HEK293 (cell line): ENCODE measurements at regions not wholly inside any gene's neighbourhood (a gene's known extent, or its start where the extent isn't known, plus 50 kb on each side); places are given as distances from the start of the nearest gene placed in this dataset.

ENCODE experiments used
- CTCF ChIA-PET: fragments of 350-600 bp; formaldehyde crosslinking; extraction: SDS; loops from one replicate; lab custom pipeline; 2021; ENCODE audit warnings: antibody characterized with exemption; lab: Yijun Ruan, JAX
- POLR2A ChIA-PET: fragments of 300-600 bp; formaldehyde crosslinking; extraction: SDS; loops from one replicate; lab custom pipeline; 2020; ENCODE audit warnings: antibody characterized with exemption, inconsistent platforms; lab: Yijun Ruan, JAX
- H3K27ac ChIP-seq: fragments of 200-500 bp; sonication (Bioruptor generic); 2 replicates; pipeline ENCODE4 v1.5.1; 2014; ENCODE audit warnings: low read depth, low read length, control low read depth, inconsistent platforms; ENCODE audit errors: extremely low read depth
- H3K36me3 ChIP-seq, 2 experiments: fragments of 200-500 bp in 1 of 2; sonication (Bioruptor generic) in 1 of 2; 1 replicate in 1 of 2; 2 replicates in 1 of 2; pipeline ENCODE4 v1.5.1; 2014 to 2017; ENCODE audit warnings: inconsistent platforms in 2 of 2, low read length in 2 of 2; ENCODE audit not compliant: control insufficient read depth in 2 of 2, insufficient read depth in 1 of 2
- H3K4me1 ChIP-seq: fragments of 200-500 bp; sonication (Bioruptor generic); 2 replicates; pipeline ENCODE4 v1.5.1; 2014; ENCODE audit warnings: mild to moderate bottlenecking, low read length, inconsistent platforms; ENCODE audit not compliant: control insufficient read depth, insufficient read depth
- H3K4me3 ChIP-seq: 2 replicates; pipeline ENCODE4 v1.5.1; 2011; ENCODE audit warnings: low read depth, mild to moderate bottlenecking, control low read depth, low read length, moderate library complexity
- H3K9me3 ChIP-seq: fragments of 200-500 bp; sonication (Bioruptor generic); 2 replicates; pipeline ENCODE4 v1.5.1; 2014; ENCODE audit warnings: low read depth, low read length, inconsistent platforms; ENCODE audit not compliant: control insufficient read depth, insufficient read depth
- HOXA7 ChIP-seq: sonication (generic); formaldehyde crosslinking; IDR thresholded peaks from 2 replicates; pipeline ENCODE4 v1.8.1; 2022; ENCODE audit warnings: missing genetic modification reagents, borderline replicate concordance
- MZF1 ChIP-seq: fragments of 450-650 bp; formaldehyde crosslinking; IDR thresholded peaks from 2 replicates; pipeline ENCODE4 v1.5.1; 2017; ENCODE audit warnings: missing biosample characterization, missing genetic modification characterization, borderline replicate concordance
- PBX3 ChIP-seq: sonication (generic); formaldehyde crosslinking; IDR thresholded peaks from 2 replicates; pipeline ENCODE4 v1.8.1; 2022; ENCODE audit warnings: mild to moderate bottlenecking, moderate library complexity, missing genetic modification reagents
- TCF7L2 ChIP-seq: IDR thresholded peaks from 2 replicates; pipeline ENCODE4 v1.6.1; 2011; ENCODE audit warnings: low read depth, mild to moderate bottlenecking, inconsistent platforms, low read length, moderate library complexity, borderline replicate concordance
- ZBTB49 ChIP-seq: fragments of 450-650 bp; formaldehyde crosslinking; IDR thresholded peaks from 2 replicates; pipeline ENCODE4 v1.5.1; 2016; ENCODE audit warnings: missing biosample characterization, missing genetic modification characterization, low read depth
- ZFP3 ChIP-seq: fragments of 450-650 bp; formaldehyde crosslinking; IDR thresholded peaks from 2 replicates; pipeline ENCODE4 v1.5.1; 2016; ENCODE audit warnings: low read depth, missing biosample characterization, missing genetic modification characterization
- ZFP37 ChIP-seq: fragments of 450-650 bp; formaldehyde crosslinking; IDR thresholded peaks from 2 replicates; pipeline ENCODE4 v1.5.1; 2016; ENCODE audit warnings: missing biosample characterization, missing genetic modification characterization
- ZFP69B ChIP-seq: fragments of 450-650 bp; formaldehyde crosslinking; IDR thresholded peaks from 2 replicates; pipeline ENCODE4 v1.5.1; 2016; ENCODE audit warnings: missing biosample characterization, missing genetic modification characterization
- ZNF239 ChIP-seq: fragments of 450-650 bp; formaldehyde crosslinking; IDR thresholded peaks from 2 replicates; pipeline ENCODE4 v1.5.1; 2016; ENCODE audit warnings: missing biosample characterization, missing genetic modification characterization
- ZNF449 ChIP-seq: fragments of 450-650 bp; formaldehyde crosslinking; IDR thresholded peaks from 2 replicates; pipeline ENCODE4 v1.5.1; 2017; ENCODE audit warnings: missing biosample characterization, mild to moderate bottlenecking, missing genetic modification characterization, moderate library complexity
- ZNF514 ChIP-seq: fragments of 450-650 bp; formaldehyde crosslinking; IDR thresholded peaks from 2 replicates; pipeline ENCODE4 v1.5.1; 2016; ENCODE audit warnings: missing biosample characterization, missing genetic modification characterization
- ZNF555 ChIP-seq: fragments of 450-650 bp; formaldehyde crosslinking; conservative IDR thresholded peaks from 2 replicates; pipeline ENCODE4 v1.5.1; 2017; ENCODE audit warnings: missing biosample characterization, mild to moderate bottlenecking, missing genetic modification characterization, inconsistent platforms
- ZNF629 ChIP-seq: fragments of 450-650 bp; formaldehyde crosslinking; IDR thresholded peaks from 2 replicates; pipeline ENCODE4 v1.5.1; 2017; ENCODE audit warnings: missing biosample characterization, missing genetic modification characterization
- ZNF670 ChIP-seq: fragments of 450-650 bp; formaldehyde crosslinking; IDR thresholded peaks from 2 replicates; pipeline ENCODE4 v1.5.1; 2016; ENCODE audit warnings: missing biosample characterization, missing genetic modification characterization, low read depth
- ZXDB ChIP-seq: fragments of 450-650 bp; formaldehyde crosslinking; IDR thresholded peaks from 2 replicates; pipeline ENCODE4 v1.5.1; 2016; ENCODE audit warnings: missing biosample characterization, missing genetic modification characterization
- TF ChIP-seq, protein P1 (sequence below): fragments of 450-650 bp; formaldehyde crosslinking; IDR thresholded peaks from 2 replicates; pipeline ENCODE4 v1.5.1; 2016; ENCODE audit warnings: missing biosample characterization, missing genetic modification characterization

DNA sequence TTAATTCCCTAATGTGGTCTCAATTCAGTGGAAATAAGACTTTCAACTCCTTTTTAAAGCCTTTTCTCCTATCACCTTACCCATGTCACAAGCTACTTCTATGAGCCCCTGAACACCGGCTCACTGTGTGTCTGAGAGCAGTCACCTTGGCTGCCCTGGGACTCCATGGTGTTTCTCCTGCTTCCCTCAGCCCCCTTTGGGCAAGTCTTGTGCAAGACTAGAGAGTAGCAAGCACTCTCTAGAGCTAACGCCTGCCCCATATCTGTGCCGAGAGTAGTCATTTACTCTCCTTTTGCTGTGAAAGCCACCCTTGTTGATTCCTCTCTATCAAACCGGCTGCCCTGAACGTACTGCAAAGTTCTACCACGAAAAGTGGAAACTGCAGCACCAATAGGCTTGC, 77.9 kb upstream of the DAB2 start:
- POLR2A ChIA-PET = no interaction called here
- Histone ChIP-seq H3K4me1 (0 out of 2 replicates have a peak, but pooled peaks cover 2% of the 10 kb centered on the region), H3K27ac (no peak overlapping the region), H3K36me3 (no peaks in the 10 kb centered on the region), H3K9me3 (no peaks in the 10 kb centered on the region), H3K4me3 (no peak overlapping the region)
- TF ChIP-seq PBX3 (CRISPR knock-in tag) (no peak), HOXA7 (no peak), ZFP3 (tag by site-specific recombination) (no peak)
- CTCF ChIA-PET = interaction anchor here (0.8 to 1.2 kb wide), 2 partner anchors 11 to 127 kb away, joined by 3 to 11 read pairs; no protein-coding TSS in a partner anchor

GRCh38 chr5:39501397-39501796, 76.6 kb upstream of the DAB2 start:
- H3K27ac ChIP-seq = no peak overlapping the region
- no peak overlapping the region for H3K4me3 ChIP-seq
- H3K9me3 ChIP-seq = no peaks in the 10 kb centered on the region
- no peak for TF ChIP-seq ZBTB49
- TF ChIP-seq ZNF629 (tag by site-specific recombination) = no peak
- 0 out of 2 replicates have a peak, but pooled peaks cover 2% of the 10 kb centered on the region for H3K4me1 ChIP-seq
- ChIA-PET CTCF (interaction anchor here (0.7 to 0.9 kb wide), 4 partner anchors 12 to 126 kb away, joined by 3 read pairs; no protein-coding TSS in a partner anchor), POLR2A (interaction anchor here (1.0 kb wide), 1 partner anchor 77 kb away, joined by 3 read pairs; the partner anchor contains the start of gene DAB2)
- H3K36me3 ChIP-seq = no peaks in the 10 kb centered on the region

DNA sequence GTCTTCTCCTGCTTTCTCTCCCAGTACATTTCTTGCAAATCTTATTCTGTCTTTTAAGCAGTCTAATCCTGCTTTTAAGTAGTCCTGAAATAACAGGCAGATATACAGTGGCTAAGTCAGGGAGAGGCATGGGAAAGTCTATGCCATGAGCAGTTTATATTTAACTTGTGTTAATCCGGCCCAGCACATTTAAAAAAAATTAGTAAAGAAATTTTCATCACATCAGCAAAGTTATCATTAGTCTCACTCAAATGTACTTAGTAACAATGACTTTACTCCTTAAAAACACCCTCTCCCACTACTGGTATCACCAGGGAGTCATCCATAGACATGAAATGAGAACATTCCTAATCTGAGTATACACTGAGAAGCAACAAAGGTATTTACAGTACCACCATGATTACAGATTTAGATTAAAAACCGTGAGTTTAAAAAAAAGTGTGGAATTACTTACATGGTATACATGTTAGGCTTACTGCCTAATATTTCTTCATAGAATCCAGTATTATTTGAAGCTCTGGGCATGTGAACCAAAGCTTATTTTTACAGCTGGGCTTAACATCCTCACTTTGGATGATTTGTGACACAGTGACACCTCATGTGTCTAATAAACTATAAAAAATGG, 75.9 kb upstream of the DAB2 start:
- Histone ChIP-seq H3K4me1 (0 out of 2 replicates have a peak, but pooled peaks cover 2% of the 10 kb centered on the region), H3K36me3 (no peaks in the 10 kb centered on the region), H3K9me3 (no peaks in the 10 kb centered on the region), H3K4me3 (no peak overlapping the region), H3K27ac (no peak overlapping the region)
- CTCF ChIA-PET = interaction anchor here (0.9 kb wide), 3 partner anchors 28 to 125 kb away, joined by 3 read pairs; no protein-coding TSS in a partner anchor
- TF ChIP-seq ZNF239 = no peak
- no peak for TF ChIP-seq TCF7L2
- no peak for TF ChIP-seq ZNF449 (tag by site-specific recombination)
- TF ChIP-seq ZFP69B = no peak
- TF ChIP-seq, protein P1, sequence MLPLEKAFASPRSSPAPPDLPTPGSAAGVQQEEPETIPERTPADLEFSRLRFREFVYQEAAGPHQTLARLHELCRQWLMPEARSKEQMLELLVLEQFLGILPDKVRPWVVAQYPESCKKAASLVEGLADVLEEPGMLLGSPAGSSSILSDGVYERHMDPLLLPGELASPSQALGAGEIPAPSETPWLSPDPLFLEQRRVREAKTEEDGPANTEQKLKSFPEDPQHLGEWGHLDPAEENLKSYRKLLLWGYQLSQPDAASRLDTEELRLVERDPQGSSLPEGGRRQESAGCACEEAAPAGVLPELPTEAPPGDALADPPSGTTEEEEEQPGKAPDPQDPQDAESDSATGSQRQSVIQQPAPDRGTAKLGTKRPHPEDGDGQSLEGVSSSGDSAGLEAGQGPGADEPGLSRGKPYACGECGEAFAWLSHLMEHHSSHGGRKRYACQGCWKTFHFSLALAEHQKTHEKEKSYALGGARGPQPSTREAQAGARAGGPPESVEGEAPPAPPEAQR = no peak
- TF ChIP-seq MZF1 (tag by site-specific recombination) = no peak
- TF ChIP-seq ZNF555 = no peak
- no peak for TF ChIP-seq ZFP37 (tag by site-specific recombination)
- TF ChIP-seq ZNF514 (tag by site-specific recombination) = no peak
- TF ChIP-seq ZXDB (tag by site-specific recombination) = no peak
- TF ChIP-seq ZNF670 = no peak
- POLR2A ChIA-PET = no interaction called here
